Erythroblast (primary cell): ENCODE measurements at regions not wholly inside any gene's neighbourhood (a gene's known extent, or its start where the extent isn't known, plus 50 kb on each side); places are given as distances from the start of the nearest gene placed in this dataset.

Experiments
- GATA1 ChIP-seq: IDR thresholded peaks from 2 replicates; pipeline ENCODE4 v1.6.1; 2011; ENCODE audit warnings: low read depth, mild to moderate bottlenecking, control low read depth, low read length, moderate library complexity
- POLR2A ChIP-seq: IDR thresholded peaks from 2 replicates; pipeline ENCODE4 v1.6.1; 2011; ENCODE audit warnings: mild to moderate bottlenecking, low read length

DNA sequence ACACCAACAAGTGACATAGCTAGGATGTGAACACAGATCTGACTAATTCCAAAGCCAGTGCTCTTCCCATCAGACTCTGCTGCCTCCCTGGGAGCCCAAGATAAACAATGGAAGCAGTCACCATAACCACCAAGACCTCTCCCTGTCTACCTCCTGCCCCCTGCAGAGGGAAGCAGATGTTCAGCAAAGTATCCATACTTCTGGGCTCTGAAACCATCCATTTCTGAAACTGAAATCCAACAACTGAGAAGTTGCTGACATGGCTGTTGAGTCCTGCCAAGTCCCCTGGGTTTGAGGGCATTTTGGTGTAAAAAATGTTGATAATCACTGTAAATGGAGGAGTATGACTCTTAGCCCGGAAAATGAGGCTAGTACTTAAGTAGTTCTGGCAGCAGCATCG lies 102.1 kb downstream of the TYW3 start:
- no peak for TF ChIP-seq POLR2A
- TF ChIP-seq GATA1, result no peak
